HG03342 (cell line): ENCODE measurements at regions not wholly inside any gene's neighbourhood (a gene's known extent, or its start where the extent isn't known, plus 50 kb on each side); places are given as distances from the start of the nearest gene placed in this dataset.

ENCODE experiments used
- ATAC-seq: cut with Tn5 transposase; IDR thresholded peaks from one replicate; pipeline ENCODE4 v1.9.1; 2021; ENCODE audit warnings: mild to moderate bottlenecking, moderate library complexity; ENCODE audit not compliant: unreplicated experiment

DNA sequence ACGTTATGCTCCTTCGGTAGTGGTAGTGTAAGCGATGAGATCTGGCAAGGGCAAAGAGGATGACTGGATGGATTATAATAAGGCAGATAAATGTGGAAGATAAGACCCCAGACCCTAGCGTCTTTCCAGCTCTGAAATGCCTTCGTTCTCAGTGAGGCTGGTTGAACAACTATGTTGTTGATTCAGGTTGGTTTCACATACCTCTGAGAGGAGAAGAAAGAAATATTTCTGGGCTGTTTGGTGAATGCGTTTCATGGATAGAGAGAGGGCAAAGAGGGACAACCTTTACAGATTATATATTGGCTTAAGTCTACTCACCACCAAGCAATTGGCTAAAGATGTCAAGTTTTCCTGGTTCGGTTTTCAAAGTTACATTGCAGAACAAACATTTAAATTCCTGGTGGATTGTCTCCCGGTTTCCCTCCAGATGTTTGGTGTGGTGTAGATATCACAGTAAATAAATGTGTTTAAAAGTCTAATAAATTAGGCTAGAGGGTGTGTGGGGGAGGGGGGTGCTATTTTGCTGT is 190.1 kb upstream of the GLI2 start:
- no peak for ATAC-seq

DNA sequence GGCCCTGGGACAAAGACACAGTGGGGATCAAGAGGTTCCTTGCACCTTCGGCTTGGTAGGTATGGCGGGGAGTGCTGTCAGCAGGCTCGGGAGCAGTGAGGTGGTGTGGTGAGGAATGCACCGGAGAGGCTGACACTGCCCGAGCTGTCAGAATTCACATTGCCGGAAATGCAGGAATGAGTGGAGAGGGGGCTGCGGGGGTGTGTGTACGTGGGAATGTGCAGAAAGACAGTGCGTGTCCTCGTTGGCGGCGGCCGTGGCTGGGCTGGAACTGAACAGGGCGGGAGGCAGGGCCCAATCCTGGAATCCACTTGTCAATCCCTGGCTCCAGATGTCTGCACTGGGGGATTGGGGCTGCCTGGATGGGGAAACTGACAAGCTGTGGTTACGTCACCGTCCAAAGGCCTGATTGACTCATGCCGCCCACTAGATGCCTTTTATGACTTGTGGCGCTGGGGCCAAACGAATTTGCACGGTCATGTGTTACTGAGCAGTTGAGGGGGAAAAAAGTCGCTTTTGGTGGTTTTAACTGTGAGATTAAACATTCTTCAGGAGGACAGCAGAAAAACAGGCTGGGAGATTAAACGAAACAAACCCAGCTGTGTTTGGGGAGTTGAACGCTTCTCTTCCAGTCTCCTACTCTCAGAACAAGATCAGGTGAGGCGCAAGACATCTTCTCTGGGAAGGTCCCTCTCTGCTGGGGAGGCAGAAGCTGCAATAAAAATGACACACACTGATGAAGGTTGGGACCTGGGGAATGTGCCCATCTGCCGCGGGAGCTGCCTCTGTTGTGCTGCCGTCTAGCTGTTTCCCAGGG is 189.4 kb upstream of the GLI2 start:
- ATAC-seq: no peak

DNA sequence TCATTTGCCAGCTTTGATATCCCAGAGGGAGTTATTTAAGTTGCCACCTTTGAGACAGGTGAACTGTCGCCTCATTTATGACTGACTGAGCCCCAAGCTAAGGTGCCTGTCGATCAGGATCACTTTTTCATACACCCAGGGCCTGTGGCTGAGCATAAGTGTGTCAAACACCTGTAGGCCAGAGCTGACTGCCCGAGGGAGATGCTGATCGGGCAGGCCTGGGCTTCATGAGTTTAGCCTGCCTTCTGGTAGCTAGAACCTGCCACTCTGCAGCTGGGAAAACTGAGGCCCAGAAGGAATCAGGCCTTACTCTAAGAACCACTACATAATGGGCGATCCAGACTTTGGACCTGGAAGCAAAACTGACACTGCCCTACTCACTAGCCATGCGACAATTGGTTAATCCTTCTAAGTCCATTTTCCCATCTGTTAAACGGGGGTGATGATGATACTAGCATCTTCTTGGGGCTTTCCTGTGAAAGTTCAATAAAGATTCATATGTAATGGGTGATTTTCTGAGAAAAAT is 188.7 kb upstream of the GLI2 start:
- ATAC-seq: no peak

DNA sequence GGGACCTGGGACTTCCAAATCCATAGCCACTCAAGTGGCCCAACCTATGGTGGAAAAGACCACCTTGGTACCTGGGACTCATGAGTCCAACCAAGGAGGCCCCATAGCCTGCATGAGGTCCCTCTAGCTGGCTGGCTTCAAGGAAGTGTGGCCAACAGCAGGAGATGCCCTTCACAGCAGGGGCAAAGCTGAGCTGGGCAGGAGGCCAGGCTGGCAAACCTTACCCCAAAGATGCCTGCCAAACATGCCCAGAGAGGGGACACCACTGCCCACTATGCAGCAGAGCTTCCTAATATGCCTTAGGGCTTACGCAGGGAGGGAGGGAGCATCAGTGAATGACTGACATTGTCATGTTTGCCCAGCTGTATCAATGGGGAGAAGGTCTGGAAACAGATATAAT is 188.0 kb upstream of the GLI2 start:
- no peak for ATAC-seq

DNA sequence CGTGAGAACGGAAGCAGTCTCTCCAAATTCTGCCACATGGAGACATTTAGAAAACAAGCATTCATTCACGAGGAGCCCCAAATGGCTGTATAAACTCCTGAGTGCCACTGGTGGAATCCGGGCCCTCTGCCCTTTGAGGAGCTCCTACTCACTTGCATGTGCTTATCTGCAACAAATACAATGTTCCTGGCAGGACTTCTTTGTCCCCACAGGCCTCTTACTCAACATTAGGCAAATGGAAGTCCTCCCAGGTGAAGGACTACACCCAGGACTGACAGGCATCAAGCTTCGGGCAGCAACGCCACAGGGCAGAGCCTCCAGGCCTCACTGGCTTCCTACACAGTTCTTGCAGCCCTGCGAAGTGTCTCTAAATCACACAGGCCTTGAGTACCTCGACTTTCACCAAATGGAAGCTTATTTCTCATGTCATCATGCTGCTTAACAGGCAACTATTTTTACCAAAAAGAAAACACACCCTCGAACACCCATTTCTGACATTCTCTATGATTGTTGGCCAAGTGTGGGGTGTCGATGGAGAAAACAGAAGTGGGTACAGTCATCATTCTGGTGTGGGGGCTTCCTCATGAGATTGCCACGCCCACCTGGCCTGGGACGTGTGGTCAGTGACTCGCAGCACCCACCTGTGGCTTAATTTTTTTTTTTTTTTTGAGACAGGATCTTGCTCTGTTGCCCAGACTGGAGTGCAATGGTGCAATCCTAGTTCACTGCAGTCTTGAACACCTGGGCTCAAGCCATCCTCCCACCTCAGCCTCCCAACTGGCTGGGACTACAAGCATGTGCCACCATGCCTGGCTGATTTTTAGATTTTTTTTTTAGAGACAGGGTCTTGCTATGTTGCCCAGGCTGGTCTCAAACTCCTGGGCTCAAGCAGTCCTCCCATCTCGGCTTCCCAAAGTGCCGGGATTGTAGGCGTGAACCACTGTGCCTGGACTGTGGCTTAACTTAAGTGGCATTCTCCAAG is 186.8 kb upstream of the GLI2 start:
- ATAC-seq: no peak

DNA sequence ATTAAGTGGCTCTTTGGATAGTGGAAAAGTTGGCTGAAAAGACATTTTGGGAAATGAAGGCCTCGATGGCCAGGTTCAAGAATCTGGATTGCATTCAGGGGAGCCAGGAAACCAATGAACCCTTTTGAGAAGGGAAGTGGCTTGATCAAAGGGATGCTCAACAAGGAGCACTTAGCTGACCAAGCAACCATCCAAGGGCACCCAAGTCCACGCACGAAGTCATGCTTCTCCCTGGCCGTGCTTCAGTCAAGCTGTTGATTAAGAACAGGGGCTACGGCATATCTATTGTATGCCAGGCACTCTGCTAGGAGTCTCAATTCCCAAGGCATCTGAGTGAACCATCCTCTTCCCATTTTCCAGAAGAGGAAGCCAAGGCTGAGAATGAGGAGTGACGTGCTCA is 185.8 kb upstream of the GLI2 start:
- ATAC-seq: no peak

DNA sequence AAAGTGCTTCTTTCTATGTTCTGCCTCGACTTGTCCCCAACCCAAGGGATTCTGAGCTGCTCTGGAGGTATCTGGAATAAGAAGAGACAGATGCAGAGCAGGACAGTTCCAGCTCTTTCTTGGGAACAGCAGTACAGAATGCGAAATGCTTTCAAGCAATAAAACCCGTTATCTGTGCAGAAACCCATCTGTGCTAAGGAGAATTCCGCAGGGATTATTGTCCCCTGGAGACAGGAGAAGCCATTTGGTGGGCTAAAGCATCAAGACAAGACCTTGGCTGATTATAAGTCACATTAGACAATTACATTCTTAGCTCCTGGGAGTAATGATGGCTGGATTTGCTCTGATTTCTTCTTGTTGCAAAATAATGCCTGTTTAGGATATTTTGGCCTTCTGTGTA is 185.4 kb upstream of the GLI2 start:
- no peak for ATAC-seq

DNA sequence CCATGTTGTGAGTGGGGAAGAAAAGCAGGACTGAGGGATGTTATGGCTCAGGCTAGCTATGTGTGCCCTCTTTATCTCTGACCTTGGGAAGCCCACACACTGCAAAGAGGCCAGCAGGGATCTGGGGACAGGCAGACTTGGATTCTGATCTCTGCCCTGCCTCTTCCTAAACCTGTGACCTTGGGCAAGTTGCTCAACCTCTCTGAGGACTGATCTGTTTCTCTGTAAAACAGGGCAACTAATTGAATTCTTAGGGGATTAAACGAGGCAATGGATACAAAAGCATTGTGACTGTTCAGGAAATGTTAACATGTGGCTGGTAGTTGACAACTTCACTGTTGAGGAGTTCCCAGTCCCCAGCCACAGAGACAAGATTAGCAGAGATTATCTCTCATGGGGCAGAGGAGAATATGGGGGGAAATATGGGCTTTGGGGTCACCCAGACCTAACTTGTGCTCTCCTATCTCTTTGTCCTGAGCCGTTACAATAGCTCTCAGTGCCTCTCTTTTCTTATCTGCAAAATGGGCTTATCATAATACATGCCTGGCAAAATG is 184.7 kb upstream of the GLI2 start:
- no peak for ATAC-seq

DNA sequence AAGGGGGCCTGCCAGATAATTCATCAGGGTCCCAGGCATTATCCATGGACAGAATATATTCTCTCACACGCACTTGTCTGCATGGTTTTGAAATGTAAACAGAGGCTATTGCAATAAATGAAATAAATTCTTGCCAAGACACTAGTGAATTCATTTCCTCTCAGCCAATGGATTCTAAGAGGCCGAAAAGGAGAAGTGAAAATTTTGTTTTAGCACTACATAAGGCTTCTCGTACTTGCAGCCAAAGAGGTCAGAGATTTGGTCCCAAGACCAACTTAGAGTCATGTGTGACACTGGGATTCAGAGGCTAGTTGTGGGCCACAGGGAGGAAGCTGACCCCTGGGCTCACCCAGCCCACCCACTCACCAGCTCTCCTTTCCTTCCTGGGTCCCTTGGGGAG is 184.1 kb upstream of the GLI2 start:
- no peak for ATAC-seq

DNA sequence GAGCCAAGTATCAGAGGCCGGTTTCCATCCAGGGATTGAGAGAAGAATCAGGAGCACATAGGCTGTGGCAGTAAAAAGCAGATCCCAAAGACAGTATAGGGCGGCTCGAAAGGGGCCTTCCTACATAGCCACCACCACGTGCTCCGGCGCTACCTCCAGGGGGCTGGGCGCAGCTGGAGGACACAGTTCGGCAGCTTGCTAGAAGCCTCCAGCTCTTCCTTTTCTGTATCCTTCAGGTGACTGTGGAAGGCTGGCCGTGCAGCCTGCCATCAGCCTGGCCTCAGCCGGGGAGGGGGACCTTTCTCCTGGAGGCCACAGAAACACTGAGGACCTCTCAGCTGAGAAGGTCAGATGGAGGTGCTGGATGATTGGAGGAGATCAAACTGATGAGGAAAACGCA is 183.6 kb upstream of the GLI2 start:
- no peak for ATAC-seq

DNA sequence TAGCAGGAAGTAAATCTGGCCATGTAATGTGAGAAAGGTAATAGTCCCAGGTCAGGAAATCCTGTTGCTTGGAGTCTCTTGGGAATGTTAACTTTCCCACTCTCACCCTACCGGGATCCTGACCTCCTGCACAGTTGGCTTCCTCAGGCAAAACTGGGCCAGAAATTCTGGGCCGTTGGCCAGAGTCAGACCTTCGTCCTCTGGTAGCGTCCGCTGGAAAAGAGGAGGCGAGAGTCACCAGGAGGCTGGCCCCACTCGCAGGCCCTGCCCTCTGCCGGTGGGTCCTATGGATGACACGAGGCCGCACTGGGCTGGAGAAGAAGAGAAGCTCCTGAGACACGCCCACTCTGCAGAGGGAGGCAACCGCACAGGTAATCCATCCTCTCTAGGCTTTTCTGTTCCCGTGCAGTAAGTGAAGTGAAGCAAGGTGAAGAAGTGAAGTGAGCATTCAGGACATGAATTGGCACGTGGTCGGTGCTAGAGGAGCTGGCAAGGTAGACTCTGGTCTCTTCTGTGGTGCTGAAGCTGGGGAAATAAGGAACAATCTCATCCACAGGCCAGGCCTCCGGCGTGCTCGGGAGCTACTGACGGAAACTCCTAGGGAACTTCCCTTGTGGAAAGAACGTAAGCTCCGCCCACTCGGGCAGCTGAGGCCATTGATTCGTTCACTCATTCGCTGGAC is 182.7 kb upstream of the GLI2 start:
- peak; percentile 60 for ATAC-seq

DNA sequence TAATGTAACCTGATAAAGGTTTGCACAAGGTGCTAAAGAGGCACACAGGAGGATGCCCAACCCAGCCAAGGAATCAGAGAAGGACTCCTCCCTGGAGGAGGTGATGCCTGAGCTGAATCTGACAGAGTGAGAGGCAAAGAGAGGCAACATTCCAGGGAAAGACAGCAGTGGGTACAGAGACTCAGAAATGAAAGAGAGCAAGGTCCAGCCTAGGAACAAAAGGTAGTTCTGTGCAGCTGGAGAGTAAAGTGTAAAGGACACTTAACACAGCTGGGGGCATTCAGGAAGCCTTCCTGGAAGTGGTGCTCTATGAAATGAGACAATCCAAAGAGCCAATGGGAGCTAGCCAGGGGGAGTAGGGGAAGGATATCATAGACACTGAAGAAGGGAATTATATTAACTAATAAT is 181.0 kb upstream of the GLI2 start:
- ATAC-seq: no peak

DNA sequence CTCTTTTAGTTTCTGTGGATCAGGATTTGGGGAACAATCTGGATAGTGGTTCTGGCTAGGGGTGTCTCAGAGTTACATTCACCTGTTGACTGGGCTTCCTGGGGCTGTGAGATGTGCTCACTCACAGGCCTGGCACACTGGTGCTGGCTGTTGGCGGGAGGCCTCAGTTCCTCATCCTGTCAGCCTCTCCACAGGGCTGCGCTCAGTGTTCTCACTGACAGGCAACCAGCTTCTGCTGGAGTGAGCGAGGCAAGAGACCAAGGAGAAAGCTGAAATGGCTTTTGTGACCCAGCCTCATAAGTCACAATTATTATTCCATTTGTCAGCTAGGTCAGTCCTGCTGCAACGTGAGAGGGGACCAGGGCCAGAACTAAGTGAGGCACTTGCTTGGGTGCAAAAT is 180.6 kb upstream of the GLI2 start:
- no peak for ATAC-seq

DNA sequence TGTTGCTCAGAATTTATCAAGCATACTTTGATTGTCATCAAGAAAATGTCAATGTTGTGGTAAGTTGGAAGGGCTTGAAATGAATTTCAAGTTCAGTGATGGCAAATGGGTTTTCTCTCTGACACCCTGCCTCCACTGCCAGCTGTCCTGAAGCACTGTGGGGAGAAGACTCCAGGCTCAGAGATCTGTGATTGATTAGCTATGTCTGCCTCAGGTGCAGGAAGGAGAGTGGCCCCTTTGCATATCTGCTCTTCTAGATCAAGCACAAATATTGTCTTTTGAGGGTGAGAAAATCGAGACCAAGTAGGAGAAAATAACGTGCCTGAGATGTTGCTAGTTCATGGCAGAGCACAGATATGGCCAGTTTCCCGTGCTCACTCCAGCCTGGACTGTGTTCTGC is 178.8 kb upstream of the GLI2 start:
- no peak for ATAC-seq

DNA sequence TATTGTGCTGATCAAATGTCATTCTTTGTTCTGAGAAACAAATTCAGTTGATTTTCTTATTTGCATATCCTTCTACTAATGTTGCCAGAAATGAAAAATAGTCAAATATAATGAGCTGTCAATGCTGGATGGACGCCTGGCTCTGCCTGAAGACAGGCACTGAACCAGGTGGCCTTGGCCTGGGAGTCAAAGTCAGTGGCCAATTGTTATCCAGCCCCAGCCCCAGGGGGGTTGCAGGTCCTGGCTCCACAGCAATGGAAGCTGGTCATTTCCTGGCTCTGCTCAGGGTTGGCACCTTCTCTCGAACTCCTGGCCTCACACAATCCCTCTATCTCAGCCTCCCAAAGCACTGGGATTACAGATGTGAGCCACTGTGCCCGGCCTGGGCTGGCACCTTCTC is 176.8 kb upstream of the GLI2 start:
- ATAC-seq: no peak

DNA sequence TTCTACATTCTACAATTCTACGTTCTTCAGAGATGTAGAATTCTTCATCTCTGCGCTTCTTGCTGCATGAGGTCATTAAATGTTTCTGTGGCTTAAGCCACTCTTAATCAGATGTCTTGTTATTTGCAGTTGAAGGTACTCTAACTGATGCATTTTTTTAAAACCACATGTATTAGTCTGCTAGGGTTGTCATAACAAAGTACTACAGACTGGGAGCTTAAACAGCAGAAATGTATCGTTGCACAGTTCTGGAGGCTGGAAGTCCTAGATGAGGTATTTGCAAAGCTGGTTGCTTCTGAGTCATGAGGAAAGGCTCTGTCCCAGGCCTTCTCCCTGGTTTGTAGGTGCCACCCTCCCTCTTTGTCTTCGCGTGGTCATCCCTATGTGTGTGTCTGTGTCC is 176.3 kb upstream of the GLI2 start:
- ATAC-seq: no peak

DNA sequence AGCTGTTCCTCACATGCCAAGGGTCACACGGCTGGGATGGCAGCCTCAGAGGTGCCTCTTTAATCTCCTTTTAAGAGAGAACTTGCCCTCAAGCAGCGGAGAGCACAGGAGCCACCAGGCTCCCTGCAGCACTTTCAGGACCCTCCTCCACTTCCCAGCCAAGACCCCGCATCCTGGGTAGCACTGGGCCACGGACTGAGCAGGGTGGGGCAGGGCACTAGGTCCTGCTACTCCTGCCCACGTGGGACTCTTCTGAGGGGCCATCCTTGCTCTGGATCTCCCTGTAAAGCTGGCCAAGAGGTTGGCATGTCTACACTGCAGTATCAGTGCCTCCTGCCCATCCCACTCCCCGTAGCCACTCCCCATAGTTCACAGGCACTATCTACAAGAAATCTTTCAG is 175.3 kb upstream of the GLI2 start:
- no peak for ATAC-seq

DNA sequence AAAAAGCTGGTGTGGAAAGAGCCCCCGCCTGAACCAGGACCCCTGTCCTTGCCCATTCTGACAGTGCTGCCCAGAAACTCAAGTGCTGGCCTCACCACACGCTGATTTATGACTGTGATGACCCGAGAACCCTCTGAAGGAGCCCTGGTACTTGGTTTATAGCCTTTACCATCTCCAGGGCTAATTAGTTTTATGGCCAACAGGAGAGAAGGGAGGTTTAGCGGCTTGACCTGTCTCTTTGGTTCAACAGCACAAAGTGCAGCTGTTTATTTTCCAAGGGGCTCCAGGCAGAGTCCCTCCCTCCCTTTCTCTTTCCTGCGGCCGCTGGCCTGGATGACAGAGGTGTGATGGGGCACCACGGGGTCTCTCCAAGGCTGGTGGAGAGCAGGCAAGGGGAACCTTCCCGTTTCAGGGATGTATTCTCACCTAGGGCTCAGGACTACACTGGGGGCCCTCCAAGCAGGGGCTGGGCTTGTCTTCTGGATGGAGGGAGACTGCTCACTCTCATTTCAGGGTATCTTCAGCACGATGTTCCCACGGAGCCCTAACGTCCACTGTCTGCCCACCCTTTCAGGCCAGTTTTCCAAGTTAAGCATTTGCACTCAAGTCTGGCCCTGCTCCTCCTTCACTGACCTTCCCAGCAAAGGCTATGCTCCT is 174.2 kb upstream of the GLI2 start:
- no peak for ATAC-seq

DNA sequence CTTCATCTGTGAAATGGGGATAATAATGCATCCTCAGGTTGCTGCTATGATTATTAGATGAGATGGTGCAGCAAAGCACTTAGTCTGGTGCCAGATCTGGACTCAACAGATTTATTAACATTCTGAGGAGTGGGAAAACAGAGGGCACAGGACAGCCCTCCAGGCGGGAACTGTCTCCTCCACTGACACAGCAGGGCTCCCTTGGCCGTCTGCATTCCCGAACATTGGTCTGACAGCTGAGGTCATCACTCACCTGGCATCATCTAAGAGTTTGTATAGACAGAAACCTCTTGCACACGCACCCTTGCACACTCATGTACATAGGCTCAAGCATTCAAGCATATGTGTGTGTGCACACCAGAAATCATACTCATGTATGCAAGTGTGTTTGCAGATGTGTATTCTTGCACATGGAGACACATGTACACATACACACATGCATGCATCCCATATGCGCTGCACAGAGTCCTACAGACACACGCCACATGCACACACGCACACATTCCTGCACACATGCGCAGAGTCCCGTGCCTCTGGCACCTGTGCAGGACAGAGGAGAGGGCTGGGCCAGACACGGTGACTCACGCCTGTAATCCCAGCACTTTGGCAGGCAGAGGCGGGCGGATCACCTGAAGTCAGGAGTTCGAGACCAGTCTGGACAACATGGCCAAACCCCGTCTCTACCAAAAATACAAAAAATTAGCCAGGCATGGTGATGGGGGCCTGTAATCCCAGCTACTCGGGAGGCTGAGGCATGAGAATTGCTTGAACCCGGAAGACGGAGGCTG is 173.3 kb upstream of the GLI2 start:
- no peak for ATAC-seq
